CD14-positive monocyte (primary cell): ENCODE measurements at regions not wholly inside any gene's neighbourhood (a gene's known extent, or its start where the extent isn't known, plus 50 kb on each side); places are given as distances from the start of the nearest gene placed in this dataset.

Experiments used
- DNase-seq, 3 donors: peaks; one replicate each; pipeline ENCODE4 v3.0.0-alpha.2; 2011 to 2022
- H2AFZ ChIP-seq: 2 replicates; pipeline ENCODE4 v1.6.0; 2012; ENCODE audit warnings: mild to moderate bottlenecking, low read depth, low read length, inconsistent platforms; ENCODE audit not compliant: insufficient read depth, poor library complexity, severe bottlenecking
- H3K27ac ChIP-seq, 2 donors: 1 replicate in 1 of 2; 2 replicates in 1 of 2; pipeline ENCODE4 v1.5.1; 2012 to 2013; ENCODE audit warnings: low read length in 2 of 2, control low read depth in 1 of 2, inconsistent platforms in 1 of 2, low read depth in 1 of 2, mild to moderate bottlenecking in 1 of 2
- H3K27me3 ChIP-seq, 2 donors: one replicate each; pipeline versions ENCODE4 v1.6.0 to v1.6.1; 2011 to 2013; ENCODE audit warnings: low read length in 2 of 2; ENCODE audit not compliant: control insufficient read depth in 2 of 2, insufficient read depth in 2 of 2
- H3K36me3 ChIP-seq, 2 donors: replicated peaks in 1 of 2; 1 replicate in 1 of 2; 2 replicates in 1 of 2; pipeline versions ENCODE4 v1.5.1 to v1.6.1; 2012 to 2013; ENCODE audit warnings: low read length in 2 of 2, control low read depth in 1 of 2, inconsistent platforms in 1 of 2, mild to moderate bottlenecking in 1 of 2; ENCODE audit not compliant: insufficient read depth in 2 of 2, control insufficient read depth in 1 of 2
- H3K4me1 ChIP-seq, 2 donors: 1 replicate in 1 of 2; 2 replicates in 1 of 2; pipeline versions ENCODE4 v1.5.1 to v1.6.1; 2012 to 2013; ENCODE audit warnings: low read length in 2 of 2, control low read depth in 1 of 2, inconsistent platforms in 1 of 2, mild to moderate bottlenecking in 1 of 2, moderate library complexity in 1 of 2; ENCODE audit not compliant: insufficient read depth in 2 of 2, control insufficient read depth in 1 of 2
- H3K4me2 ChIP-seq: replicated peaks from 2 replicates; pipeline ENCODE3; 2012; ENCODE audit warnings: low read length, moderate library complexity, mild to moderate bottlenecking; ENCODE audit not compliant: poor library complexity, severe bottlenecking; ENCODE audit errors: extremely low read depth
- H3K4me3 ChIP-seq, 3 experiments: fragments of 200-600 bp in 1 of 3; sonication (generic) in 1 of 3; replicated peaks in 1 of 3; 1 replicate in 2 of 3; 2 replicates in 1 of 3; pipeline ENCODE4 v1.5.1; 2011 to 2013; ENCODE audit warnings: low read length in 3 of 3, mild to moderate bottlenecking in 3 of 3, control low read depth in 2 of 3, low read depth in 2 of 3, inconsistent platforms in 1 of 3, moderate library complexity in 1 of 3
- H3K79me2 ChIP-seq: 2 replicates; pipeline ENCODE4 v1.6.0; 2012; ENCODE audit warnings: mild to moderate bottlenecking, control low read depth, inconsistent platforms, low read length, moderate library complexity; ENCODE audit not compliant: insufficient read depth
- H3K9ac ChIP-seq: 2 replicates; pipeline ENCODE4 v1.6.0; 2017; ENCODE audit warnings: low read length, mild to moderate bottlenecking; ENCODE audit not compliant: insufficient read depth, poor library complexity, severe bottlenecking
- H3K9me3 ChIP-seq, 2 donors: replicated peaks in 1 of 2; 1 replicate in 1 of 2; 2 replicates in 1 of 2; pipeline versions ENCODE4 v1.5.1 to v1.6.1; 2012 to 2013; ENCODE audit warnings: low read length in 2 of 2, control low read depth in 1 of 2; ENCODE audit not compliant: control insufficient read depth in 1 of 2, insufficient read depth in 1 of 2
- H4K20me1 ChIP-seq: 2 replicates; pipeline ENCODE4 v1.6.0; 2012; ENCODE audit warnings: mild to moderate bottlenecking, low read length, control low read depth, moderate library complexity; ENCODE audit not compliant: insufficient read depth
- H3K27ac Mint-ChIP-seq, 7 donors: one replicate each; pipeline ENCODE4 v1.8.0; 2020; ENCODE audit warnings: mild to moderate bottlenecking in 7 of 7, mixed read lengths in 7 of 7, moderate library complexity in 6 of 7, inconsistent platforms in 2 of 7
- H3K27me3 Mint-ChIP-seq, 3 donors: one replicate each; pipeline ENCODE4 v1.8.0; 2021 to 2022; ENCODE audit warnings: low read depth in 3 of 3, mild to moderate bottlenecking in 3 of 3, mixed read lengths in 3 of 3, moderate library complexity in 3 of 3, inconsistent platforms in 1 of 3
- H3K36me3 Mint-ChIP-seq, 2 donors: one replicate each; pipeline ENCODE4 v1.8.0; 2020; ENCODE audit warnings: mixed read lengths in 2 of 2, inconsistent platforms in 1 of 2, mild to moderate bottlenecking in 1 of 2
- H3K4me1 Mint-ChIP-seq: one replicate; pipeline ENCODE4 v1.8.0; 2020; ENCODE audit warnings: mild to moderate bottlenecking, mixed read lengths
- H3K4me3 Mint-ChIP-seq, 2 donors: one replicate each; pipeline ENCODE4 v1.8.0; 2020; ENCODE audit warnings: mild to moderate bottlenecking in 2 of 2, mixed read lengths in 2 of 2, moderate library complexity in 1 of 2
- H3K9me3 Mint-ChIP-seq, 7 donors: one replicate each; pipeline ENCODE4 v1.8.0; 2020 to 2022; ENCODE audit warnings: mixed read lengths in 7 of 7, mild to moderate bottlenecking in 6 of 7, moderate library complexity in 6 of 7, inconsistent platforms in 2 of 7
- WGBS: methylation state at CpG from one replicate; pipeline ENCODE4 v1.1.5; 2013; ENCODE audit warnings: missing lambda C conversion rate; ENCODE audit not compliant: insufficient coverage; 5-methylcytosine and 5-hydroxymethylcytosine counted together
- intact Hi-C, 2 donors: fragments of 100-400 bp; cut with micrococcal nuclease; formaldehyde crosslinking; loops; one replicate each; pipeline versions ENCODE4 v1.15.0 to v1.15.1; 2023
- TF ChIP-seq, protein P1 (sequence below): fragments of 200-600 bp; IDR thresholded peaks from one replicate; pipeline ENCODE4 v1.8.0; 2022; ENCODE audit warnings: antibody characterized with exemption, mild to moderate bottlenecking

- no peaks in the 10 kb centered on the region for H3K36me3 Mint-ChIP-seq
- no peaks in the 10 kb centered on the region for H3K36me3 ChIP-seq
- no peak overlapping the region for H3K9ac ChIP-seq
- no peak for DNase-seq
- peaks cover 0 to 8% (median 5%) of the 10 kb centered on the region in 7 donors for H3K9me3 Mint-ChIP-seq
- WGBS = 100% methylated on average over 2 of the region's 5 CpGs
- no peaks in the 10 kb centered on the region for H4K20me1 ChIP-seq
- no peak overlapping the region for H3K27ac Mint-ChIP-seq
- H3K79me2 ChIP-seq = no peaks in the 10 kb centered on the region
- H3K4me3 Mint-ChIP-seq = no peak overlapping the region
- intact Hi-C loops = loop anchor here in 1 of 2 donors (10.0 kb wide), 1 partner anchor 236 kb away; no protein-coding TSS in a partner anchor
- no peak overlapping the region for H3K4me3 ChIP-seq
- no peak overlapping the region for H3K4me2 ChIP-seq
- H3K27me3 Mint-ChIP-seq = peaks cover 2 to 21% (median 14%) of the 10 kb centered on the region in 3 donors
- H3K4me1 Mint-ChIP-seq = peaks cover 18% of the 10 kb centered on the region
- H3K27ac ChIP-seq = no peak overlapping the region
- TF ChIP-seq, protein P1, sequence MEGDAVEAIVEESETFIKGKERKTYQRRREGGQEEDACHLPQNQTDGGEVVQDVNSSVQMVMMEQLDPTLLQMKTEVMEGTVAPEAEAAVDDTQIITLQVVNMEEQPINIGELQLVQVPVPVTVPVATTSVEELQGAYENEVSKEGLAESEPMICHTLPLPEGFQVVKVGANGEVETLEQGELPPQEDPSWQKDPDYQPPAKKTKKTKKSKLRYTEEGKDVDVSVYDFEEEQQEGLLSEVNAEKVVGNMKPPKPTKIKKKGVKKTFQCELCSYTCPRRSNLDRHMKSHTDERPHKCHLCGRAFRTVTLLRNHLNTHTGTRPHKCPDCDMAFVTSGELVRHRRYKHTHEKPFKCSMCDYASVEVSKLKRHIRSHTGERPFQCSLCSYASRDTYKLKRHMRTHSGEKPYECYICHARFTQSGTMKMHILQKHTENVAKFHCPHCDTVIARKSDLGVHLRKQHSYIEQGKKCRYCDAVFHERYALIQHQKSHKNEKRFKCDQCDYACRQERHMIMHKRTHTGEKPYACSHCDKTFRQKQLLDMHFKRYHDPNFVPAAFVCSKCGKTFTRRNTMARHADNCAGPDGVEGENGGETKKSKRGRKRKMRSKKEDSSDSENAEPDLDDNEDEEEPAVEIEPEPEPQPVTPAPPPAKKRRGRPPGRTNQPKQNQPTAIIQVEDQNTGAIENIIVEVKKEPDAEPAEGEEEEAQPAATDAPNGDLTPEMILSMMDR = no peak
- H2AFZ ChIP-seq = no peak overlapping the region
- H3K4me1 ChIP-seq = peaks cover 3 to 18% of the 10 kb centered on the region in 2 donors
- peaks cover 0 to 5% of the 10 kb centered on the region in 2 donors for H3K27me3 ChIP-seq
- peaks cover 0 to 3% of the 10 kb centered on the region in 2 donors for H3K9me3 ChIP-seq
Measured at GRCh38 chr5:135151256-135151655, 117.2 kb upstream of the PITX1 start.

GRCh38 chr5:135150767-135151166, 116.7 kb upstream of the PITX1 start:
- Histone ChIP-seq H3K9me3 (peaks cover 0 to 3% of the 10 kb centered on the region in 2 donors), H3K4me1 (peaks cover 3 to 16% of the 10 kb centered on the region in 2 donors), H3K79me2 (no peaks in the 10 kb centered on the region), H3K27me3 (peaks cover 0 to 10% of the 10 kb centered on the region in 2 donors), H3K4me3 (no peak overlapping the region), H3K36me3 (no peaks in the 10 kb centered on the region), H3K27ac (no peak overlapping the region), H3K4me2 (no peak overlapping the region), H4K20me1 (no peaks in the 10 kb centered on the region), H3K9ac (no peak overlapping the region), H2AFZ (no peak overlapping the region)
- TF ChIP-seq, protein P1 = no peak
- no peak overlapping the region for H3K4me3 Mint-ChIP-seq
- intact Hi-C loops = loop anchor here in 1 of 2 donors (10.0 kb wide), 1 partner anchor 236 kb away; no protein-coding TSS in a partner anchor
- H3K4me1 Mint-ChIP-seq = peaks cover 18% of the 10 kb centered on the region
- 100% methylated on average over 2 of the region's 4 CpGs for WGBS
- no peak for DNase-seq
- H3K27ac Mint-ChIP-seq = no peak overlapping the region
- H3K27me3 Mint-ChIP-seq = peaks cover 2 to 22% (median 12%) of the 10 kb centered on the region in 3 donors
- no peaks in the 10 kb centered on the region for H3K36me3 Mint-ChIP-seq
- peaks cover 0 to 8% (median 5%) of the 10 kb centered on the region in 7 donors for H3K9me3 Mint-ChIP-seq
